SH-SY5Y (cell line): ENCODE measurements at regions not wholly inside any gene's neighbourhood (a gene's known extent, or its start where the extent isn't known, plus 50 kb on each side); places are given as distances from the start of the nearest gene placed in this dataset.

Experiments used
- GATA2 ChIP-seq: IDR thresholded peaks from 2 replicates; pipeline ENCODE4 v1.6.1; 2011; ENCODE audit warnings: mild to moderate bottlenecking, low read depth, low read length
- GATA3 ChIP-seq: IDR thresholded peaks from 2 replicates; pipeline ENCODE4 v1.6.1; 2011; ENCODE audit warnings: low read depth, mild to moderate bottlenecking, low read length, moderate library complexity

DNA sequence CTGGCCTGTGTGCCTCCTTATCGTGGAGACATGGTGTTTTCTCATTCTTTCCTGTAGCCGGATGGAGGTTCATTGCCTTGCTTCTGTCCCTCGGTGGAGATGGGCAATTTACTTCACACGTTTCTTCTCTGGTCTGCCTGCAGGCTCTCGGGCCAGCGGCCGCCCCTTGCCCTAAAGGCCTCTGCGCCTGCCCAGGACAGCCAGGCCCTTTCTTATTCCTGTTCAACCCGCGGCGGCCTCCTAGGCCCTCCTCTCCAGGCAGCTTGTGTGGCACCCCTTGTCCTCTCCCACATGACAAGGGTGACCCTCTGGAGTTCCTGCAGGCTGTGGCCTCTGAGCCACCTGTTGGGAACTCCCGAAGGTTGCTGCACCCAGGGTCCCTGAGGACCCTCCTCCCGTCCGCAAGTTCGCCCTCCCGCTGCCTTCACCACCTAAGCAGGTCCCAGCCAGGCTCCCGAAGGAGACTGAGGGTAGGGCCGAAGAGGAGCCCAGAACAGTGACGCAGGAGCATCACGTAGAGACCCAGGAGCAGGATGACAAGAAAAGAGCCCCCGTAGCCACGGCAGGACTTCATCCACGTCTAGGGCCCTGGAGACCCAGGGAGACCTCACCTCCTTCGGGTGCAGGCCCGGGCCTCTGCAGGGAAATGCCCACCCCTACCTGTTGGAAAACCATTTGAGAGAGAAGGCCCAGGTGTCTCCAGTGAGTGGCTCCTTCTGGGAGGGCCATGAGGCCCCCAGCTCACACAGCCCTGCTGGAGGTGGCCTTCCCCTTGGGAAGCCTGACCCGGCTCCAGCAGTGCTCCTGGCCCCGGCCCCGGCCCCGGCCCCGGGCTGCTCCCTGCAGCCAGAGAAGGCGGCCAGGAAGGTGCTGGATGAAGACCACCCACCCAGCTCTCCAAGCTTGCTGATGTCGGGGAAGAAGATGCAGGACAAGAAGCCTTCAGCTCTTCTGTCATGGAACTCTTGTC lies 291.4 kb downstream of the TLE4 start:
- TF ChIP-seq GATA3 (no peak), GATA2 (no peak)
